Breast epithelium (tissue), 4 donors: ENCODE measurements at regions not wholly inside any gene's neighbourhood (a gene's known extent, or its start where the extent isn't known, plus 50 kb on each side); places are given as distances from the start of the nearest gene placed in this dataset.

ENCODE experiments used
- DNase-seq, 2 donors: peaks; one replicate each; pipeline ENCODE4 v3.0.0-alpha.2; 2019; ENCODE audit warnings: low spot score in 2 of 2
- H3K27ac ChIP-seq, 2 donors: fragments of 200-600 bp; sonication (generic) in 1 of 2; one replicate each; pipeline ENCODE4 v1.5.1; 2016 to 2019; ENCODE audit warnings: mild to moderate bottlenecking in 1 of 2
- H3K27me3 ChIP-seq, 2 donors: fragments of 200-600 bp; sonication (generic) in 1 of 2; one replicate each; pipeline versions ENCODE4 v1.5.1 to v1.6.0; 2017 to 2019; ENCODE audit warnings: control low read depth in 1 of 2, mild to moderate bottlenecking in 1 of 2
- H3K36me3 ChIP-seq: fragments of 200-600 bp; one replicate; pipeline ENCODE4 v1.5.1; 2019
- H3K4me1 ChIP-seq, 2 donors: fragments of 200-600 bp; sonication (generic); one replicate each; pipeline ENCODE4 v1.5.1; 2016 to 2019; ENCODE audit warnings: control low read depth in 1 of 2
- H3K4me3 ChIP-seq, 3 donors: fragments of 200-600 bp; sonication (generic); 1 replicate in 2 of 3; 2 replicates in 1 of 3; pipeline ENCODE4 v1.5.1; 2016 to 2019; ENCODE audit warnings: mild to moderate bottlenecking in 3 of 3, moderate library complexity in 2 of 3
- H3K9me3 ChIP-seq, 2 donors: fragments of 200-600 bp; sonication (generic) in 1 of 2; one replicate each; pipeline ENCODE4 v1.5.1; 2016 to 2019; ENCODE audit warnings: control low read depth in 1 of 2
- CTCF ChIP-seq, 3 donors: fragments of 450-650 bp; IDR thresholded peaks; one replicate each; pipeline ENCODE4 v1.5.1; 2016 to 2017; ENCODE audit warnings: antibody characterized with exemption in 3 of 3, mild to moderate bottlenecking in 3 of 3, moderate library complexity in 3 of 3
- POLR2A ChIP-seq: fragments of 450-650 bp; IDR thresholded peaks from one replicate; pipeline ENCODE4 v1.6.1; 2016; ENCODE audit warnings: antibody characterized with exemption, mild to moderate bottlenecking, moderate library complexity
- POLR2AphosphoS5 ChIP-seq, 3 donors: sonication (generic); formaldehyde crosslinking; IDR thresholded peaks; one replicate each; pipeline ENCODE4 v1.6.1; 2017; ENCODE audit warnings: antibody characterized with exemption in 3 of 3
- intact Hi-C: fragments of 100-400 bp; cut with DNase I; formaldehyde crosslinking; loops from one replicate; pipeline ENCODE4 v1.15.1; 2023; ENCODE audit warnings: low total_unique reads

GRCh38 chr18:71598374-71598773 is 945.8 kb downstream of the CBLN2 start:
- Histone ChIP-seq H3K27me3 (no peaks in the 10 kb centered on the region), H3K36me3 (no peaks in the 10 kb centered on the region), H3K4me1 (no peaks in the 10 kb centered on the region), H3K4me3 (no peak overlapping the region), H3K9me3 (no peaks in the 10 kb centered on the region), H3K27ac (no peak overlapping the region)
- TF ChIP-seq POLR2AphosphoS5 (IDR thresholded peaks at IDR 0.05) (no peak), POLR2A (no peak), CTCF (IDR thresholded peaks at IDR 0.05) (no peak)
- DNase-seq: no peak
- intact Hi-C loops: no loop called here

- Histone ChIP-seq H3K4me3 (no peak overlapping the region), H3K27me3 (no peaks in the 10 kb centered on the region), H3K27ac (no peak overlapping the region), H3K9me3 (no peaks in the 10 kb centered on the region), H3K36me3 (no peaks in the 10 kb centered on the region), H3K4me1 (no peaks in the 10 kb centered on the region)
- intact Hi-C loops: no loop called here
- DNase-seq: no peak
- TF ChIP-seq POLR2A (no peak), POLR2AphosphoS5 (IDR thresholded peaks at IDR 0.05) (no peak), CTCF (IDR thresholded peaks at IDR 0.05) (no peak)
These were observed 946.9 kb downstream of the CBLN2 start for GRCh38 chr18:71597219-71597618.

GRCh38 chr18:71583252-71583651 is 960.9 kb downstream of the CBLN2 start:
- intact Hi-C loops: no loop called here
- Histone ChIP-seq H3K4me3 (no peak overlapping the region), H3K4me1 (no peaks in the 10 kb centered on the region), H3K9me3 (peaks cover 0 to 11% of the 10 kb centered on the region in 2 donors), H3K27ac (no peak overlapping the region), H3K36me3 (no peaks in the 10 kb centered on the region), H3K27me3 (no peaks in the 10 kb centered on the region)
- DNase-seq: no peak
- TF ChIP-seq POLR2A (no peak), POLR2AphosphoS5 (IDR thresholded peaks at IDR 0.05) (no peak), CTCF (IDR thresholded peaks at IDR 0.05) (no peak)

GRCh38 chr18:71554686-71555085 is 989.5 kb downstream of the CBLN2 start:
- no peaks in the 10 kb centered on the region for H3K36me3 ChIP-seq
- no peaks in the 10 kb centered on the region for H3K4me1 ChIP-seq
- TF ChIP-seq CTCF (IDR thresholded peaks at IDR 0.05): no peak
- TF ChIP-seq POLR2AphosphoS5 (IDR thresholded peaks at IDR 0.05): no peak
- TF ChIP-seq POLR2A: no peak
- no peaks in the 10 kb centered on the region for H3K27me3 ChIP-seq
- no peak overlapping the region for H3K27ac ChIP-seq
- peaks cover 0 to 7% of the 10 kb centered on the region in 2 donors for H3K9me3 ChIP-seq
- no peak overlapping the region for H3K4me3 ChIP-seq
- intact Hi-C loops: no loop called here
- no peak for DNase-seq

GRCh38 chr18:71541643-71542042 is 1002.5 kb downstream of the CBLN2 start:
- Histone ChIP-seq H3K27me3 (no peaks in the 10 kb centered on the region), H3K36me3 (no peaks in the 10 kb centered on the region), H3K27ac (no peak overlapping the region), H3K9me3 (peaks cover 0 to 21% of the 10 kb centered on the region in 2 donors), H3K4me3 (no peak overlapping the region), H3K4me1 (no peaks in the 10 kb centered on the region)
- intact Hi-C loops: no loop called here
- DNase-seq: no peak
- no peak for TF ChIP-seq POLR2AphosphoS5 (IDR thresholded peaks at IDR 0.05)
- TF ChIP-seq POLR2A: no peak
- TF ChIP-seq CTCF (IDR thresholded peaks at IDR 0.05): no peak
